ENCODE measurements at regions not wholly inside any gene's neighbourhood (a gene's known extent, or its start where the extent isn't known, plus 50 kb on each side); places are given as distances from the start of the nearest gene placed in this dataset.

DNA sequence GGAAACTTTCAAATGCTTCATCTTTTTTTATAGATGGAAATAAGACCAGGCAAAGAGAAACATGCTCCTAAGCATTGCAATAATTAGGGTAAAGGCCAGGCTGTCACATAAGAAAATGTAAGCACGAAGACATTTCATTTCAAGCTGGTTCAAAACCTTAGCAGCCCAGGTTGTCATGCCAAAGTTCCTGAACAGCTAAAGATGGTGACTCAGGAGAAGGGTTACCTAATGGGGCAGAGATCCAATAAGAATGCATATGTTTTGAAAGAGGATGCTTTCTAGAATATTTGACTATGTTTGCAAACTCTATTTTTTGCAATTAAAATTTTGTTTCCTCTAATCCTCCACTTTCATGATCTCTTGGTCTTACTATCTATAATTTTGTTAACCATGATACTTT is 65.6 kb upstream of the PHACTR2 start:
- Histone ChIP-seq H3K9ac (replicated peaks in 1 of 4; ENCODE audit: extremely low read depth in 1 of 4, low read depth in 3 of 4, low read length in 3 of 4) (no peak overlapping the region), H3K4me2 (ENCODE audit: insufficient read depth in 1 of 2, low read depth in 2 of 2, low read length in 2 of 2) (no peak overlapping the region), H3K36me3 (ENCODE audit: control insufficient read depth in 2 of 4, insufficient read depth in 4 of 4, low read length in 3 of 4) (no peaks in the 10 kb centered on the region), H2AFZ (ENCODE audit: low read length) (no peak overlapping the region), H3K79me1 (ENCODE audit: low read depth, low read length) (no peaks in the 10 kb centered on the region), H2BK20ac (ENCODE audit: low read length) (no peak overlapping the region), H4K20me1 (replicated peaks in 1 of 2; ENCODE audit: control insufficient read depth in 1 of 2, insufficient read depth in 2 of 2, low read length in 2 of 2) (no peaks in the 10 kb centered on the region), H3K79me2 (ENCODE audit: control insufficient read depth in 1 of 2, insufficient read depth in 2 of 2, low read length in 2 of 2) (no peaks in the 10 kb centered on the region), H3K4me1 (replicated peaks in 1 of 4; ENCODE audit: control insufficient read depth in 3 of 4, insufficient read depth in 4 of 4, low read length in 3 of 4) (peaks cover 0 to 5% (median 2%) of the 10 kb centered on the region in 4 experiments; a peak in 2 of 7 replicates), H3K23ac (ENCODE audit: insufficient read length) (no peak overlapping the region), H3K14ac (ENCODE audit: insufficient read length) (no peak overlapping the region), H3K9me3 (ENCODE audit: insufficient read depth in 2 of 2, low read depth in 1 of 2, low read length in 1 of 2) (no peaks in the 10 kb centered on the region), H3K4me3 (ENCODE audit: extremely low read depth in 1 of 4, insufficient read depth in 2 of 4, low read depth in 3 of 4, low read length in 4 of 4) (no peak overlapping the region), H3K23me2 (ENCODE audit: low read depth, low read length) (no peaks in the 10 kb centered on the region), H2AK5ac (ENCODE audit: low read depth, low read length) (no peak overlapping the region), H4K5ac (ENCODE audit: insufficient read length, low read depth, low read length) (no peak overlapping the region), H3K27me3 (replicated peaks in 1 of 4; ENCODE audit: control insufficient read depth in 3 of 4, extremely low read depth in 1 of 4, insufficient read depth in 3 of 4, low read length in 3 of 4) (no peaks in the 10 kb centered on the region), H3K4ac (replicated peaks; ENCODE audit: insufficient read length, low read depth, low read length) (no peak overlapping the region), H3K27ac (ENCODE audit: low read depth, low read length) (no peak overlapping the region), H2BK12ac (ENCODE audit: low read depth, low read length) (no peak overlapping the region), H2BK120ac (replicated peaks; ENCODE audit: low read depth, low read length) (no peak overlapping the region), H4K91ac (replicated peaks; ENCODE audit: insufficient read length, low read length) (no peak overlapping the region), H2BK15ac (ENCODE audit: low read length) (no peak overlapping the region), H4K8ac (ENCODE audit: extremely low read depth, insufficient read depth, low read length) (no peak overlapping the region), H3K56ac (replicated peaks; ENCODE audit: insufficient read length, low read depth, low read length) (no peak overlapping the region), H3K18ac (ENCODE audit: extremely low read depth, low read length) (no peak overlapping the region), H2BK5ac (ENCODE audit: low read depth, low read length) (no peak overlapping the region)
- POLR2A ChIA-PET (ENCODE audit: partially characterized antibody): no interaction called here
- CTCF ChIA-PET (ENCODE audit: partially characterized antibody): interaction anchor here (1.2 kb wide), 1 partner anchor 99 kb away, joined by 3 read pairs; no protein-coding TSS in a partner anchor
- DNase-seq (ENCODE audit: low read depth in 1 of 2, low spot score in 2 of 2) (no peak), FAIRE-seq (no peak)
- TF ChIP-seq JUN (IDR thresholded peaks at IDR 0.05; ENCODE audit: low read depth, low read length) (no peak), CBX8 (IDR thresholded peaks at IDR 0.05; ENCODE audit: borderline replicate concordance, low read depth, low read length) (no peak), RAD21 (IDR thresholded peaks at IDR 0.05 in 1 of 2, conservative IDR thresholded peaks at IDR 0.05 in 1 of 2; ENCODE audit: low read depth in 2 of 2, low read length in 2 of 2) (no peak), SP1 (IDR thresholded peaks at IDR 0.05; ENCODE audit: low read depth, low read length) (no peak), NANOG (IDR thresholded peaks at IDR 0.05; ENCODE audit: insufficient read depth, low read depth, low read length, poor library complexity, severe bottlenecking) (no peak), KDM1A (IDR thresholded peaks at IDR 0.05; ENCODE audit: borderline replicate concordance, low read length) (no peak), TEAD4 (IDR thresholded peaks at IDR 0.05; ENCODE audit: low read depth, low read length) (no peak), RNF2 (IDR thresholded peaks at IDR 0.05; ENCODE audit: borderline replicate concordance, low read depth, low read length, missing control alignments, poor library complexity, severe bottlenecking) (no peak), RFX5 (IDR thresholded peaks at IDR 0.05; ENCODE audit: borderline replicate concordance, low read depth, low read length) (no peak)
- TF ChIP-seq, protein P1, sequence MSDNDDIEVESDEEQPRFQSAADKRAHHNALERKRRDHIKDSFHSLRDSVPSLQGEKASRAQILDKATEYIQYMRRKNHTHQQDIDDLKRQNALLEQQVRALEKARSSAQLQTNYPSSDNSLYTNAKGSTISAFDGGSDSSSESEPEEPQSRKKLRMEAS (IDR thresholded peaks at IDR 0.05): no peak
- TF ChIP-seq, protein P2, sequence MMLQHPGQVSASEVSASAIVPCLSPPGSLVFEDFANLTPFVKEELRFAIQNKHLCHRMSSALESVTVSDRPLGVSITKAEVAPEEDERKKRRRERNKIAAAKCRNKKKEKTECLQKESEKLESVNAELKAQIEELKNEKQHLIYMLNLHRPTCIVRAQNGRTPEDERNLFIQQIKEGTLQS (IDR thresholded peaks at IDR 0.05; ENCODE audit: insufficient read depth, low read depth, low read length): no peak
- WGBS, 2 experiments (ENCODE audit: extremely low coverage in 1 of 2, insufficient coverage in 1 of 2, insufficient read length in 1 of 2, insufficient replicate concordance in 2 of 2, low coverage in 1 of 2, low lambda C conversion rate in 2 of 2, missing lambda C conversion rate in 1 of 2): 94% methylated on average over 1 of the region's 1 CpG; no CpG with 5 or more reads in 1 of the 2 experiments

All from H1 (cell line).